ENCODE measurements at regions not wholly inside any gene's neighbourhood (a gene's known extent, or its start where the extent isn't known, plus 50 kb on each side); places are given as distances from the start of the nearest gene placed in this dataset.

- no peak for DNase-seq (ENCODE audit: low read depth)
These were observed 53.3 kb upstream of the KCNJ16 start for GRCh38 chr17:70021726-70022125.

DNA sequence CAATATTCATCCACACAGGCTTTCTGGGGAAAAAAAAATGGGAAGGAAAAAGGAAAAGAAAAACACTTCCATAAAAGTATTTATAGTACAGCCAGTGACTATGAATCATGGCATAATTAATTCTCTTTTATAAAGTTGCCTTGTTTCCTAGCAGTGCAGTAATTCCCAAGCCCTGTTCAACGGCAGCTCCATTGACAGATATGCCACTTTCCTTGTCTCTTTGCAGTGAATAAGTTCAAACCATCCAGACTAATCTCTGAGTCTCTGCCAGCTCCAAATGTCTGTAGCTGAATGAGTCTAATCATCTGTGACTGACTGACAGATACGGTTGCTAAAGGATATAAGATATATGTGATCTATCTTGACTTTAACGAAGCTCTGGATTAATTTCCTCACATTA, 52.9 kb upstream of the KCNJ16 start:
- no peak for DNase-seq (ENCODE audit: low read depth)

DNA sequence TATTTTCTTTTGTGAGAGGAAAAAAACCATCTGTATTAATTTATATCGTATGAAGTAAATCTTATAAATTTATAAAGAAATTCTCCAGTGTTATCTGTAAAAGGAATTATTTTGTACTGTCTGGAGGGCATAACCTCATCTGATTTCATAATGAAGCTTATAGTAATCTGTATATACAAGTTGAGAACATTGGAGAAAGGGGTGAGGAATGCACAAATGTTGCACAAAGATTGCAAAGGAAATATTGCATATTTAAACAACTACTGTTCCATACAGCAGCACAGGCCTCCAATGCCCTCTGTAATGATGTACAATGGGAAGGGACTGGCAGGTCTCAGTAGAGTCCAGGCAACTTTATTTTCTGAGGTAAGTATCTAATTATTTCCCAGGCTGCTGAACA, 50.8 kb upstream of the KCNJ16 start:
- DNase-seq (ENCODE audit: low read depth) = no peak

All from GM04503 (cell line).